ENCODE measurements at regions not wholly inside any gene's neighbourhood (a gene's known extent, or its start where the extent isn't known, plus 50 kb on each side); places are given as distances from the start of the nearest gene placed in this dataset.

DNA sequence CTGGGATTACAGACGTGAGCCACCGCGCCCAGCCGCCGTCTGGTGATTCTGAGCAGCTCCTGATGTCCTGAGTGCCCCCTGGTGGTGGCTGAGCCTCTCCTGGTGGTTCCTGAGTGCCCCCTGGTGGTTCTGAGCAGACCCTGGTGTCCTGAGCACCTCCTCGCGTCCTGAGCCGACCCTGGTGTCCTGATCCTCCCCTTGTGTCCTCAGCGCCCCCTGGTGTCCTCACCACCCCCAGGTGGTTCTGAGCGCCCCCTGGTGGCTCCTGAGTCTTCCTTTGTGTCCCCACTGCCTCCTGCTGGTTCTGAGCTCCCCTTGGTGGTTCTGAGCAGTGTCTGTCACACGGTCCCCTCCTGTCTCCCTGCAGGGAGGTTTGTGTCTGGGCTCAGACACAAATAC lies 1304.9 kb downstream of the TMEM121 start:
- Histone ChIP-seq H3K4me2 (ENCODE audit: insufficient read depth in 1 of 2, low read depth in 2 of 2, low read length in 2 of 2) (no peak overlapping the region), H4K20me1 (replicated peaks in 1 of 2; ENCODE audit: control insufficient read depth in 1 of 2, insufficient read depth in 2 of 2, low read length in 2 of 2) (no peaks in the 10 kb centered on the region), H3K4ac (replicated peaks; ENCODE audit: insufficient read length, low read depth, low read length) (no peak overlapping the region), H3K4me1 (replicated peaks in 1 of 4; ENCODE audit: control insufficient read depth in 3 of 4, insufficient read depth in 4 of 4, low read length in 3 of 4) (no peaks in the 10 kb centered on the region), H3K27ac (ENCODE audit: low read depth, low read length) (no peak overlapping the region), H3K14ac (ENCODE audit: insufficient read length) (no peak overlapping the region), H2AK5ac (ENCODE audit: low read depth, low read length) (no peak overlapping the region), H3K18ac (ENCODE audit: extremely low read depth, low read length) (no peak overlapping the region), H3K79me2 (ENCODE audit: control insufficient read depth in 1 of 2, insufficient read depth in 2 of 2, low read length in 2 of 2) (no peaks in the 10 kb centered on the region), H3K23me2 (ENCODE audit: low read depth, low read length) (no peaks in the 10 kb centered on the region), H4K91ac (replicated peaks; ENCODE audit: insufficient read length, low read length) (no peak overlapping the region), H3K36me3 (ENCODE audit: control insufficient read depth in 2 of 4, insufficient read depth in 4 of 4, low read length in 3 of 4) (peaks cover 0 to 2% (median 0%) of the 10 kb centered on the region in 4 experiments; a peak in 1 of 8 replicates), H3K9me3 (ENCODE audit: insufficient read depth in 2 of 2, low read depth in 1 of 2, low read length in 1 of 2) (peaks cover 70 to 71% of the 10 kb centered on the region in 2 experiments), H3K9ac (replicated peaks in 1 of 4; ENCODE audit: extremely low read depth in 1 of 4, low read depth in 3 of 4, low read length in 3 of 4) (no peak overlapping the region), H2AFZ (ENCODE audit: low read length) (no peak overlapping the region), H2BK20ac (ENCODE audit: low read length) (no peak overlapping the region), H4K8ac (ENCODE audit: extremely low read depth, insufficient read depth, low read length) (no peak overlapping the region), H3K23ac (ENCODE audit: insufficient read length) (no peak overlapping the region), H3K4me3 (ENCODE audit: extremely low read depth in 1 of 4, insufficient read depth in 2 of 4, low read depth in 3 of 4, low read length in 4 of 4) (peak overlapping the region in 1 of 4 experiments; percentile 21; a peak in 1 of 8 replicates), H3K79me1 (ENCODE audit: low read depth, low read length) (no peaks in the 10 kb centered on the region), H3K56ac (replicated peaks; ENCODE audit: insufficient read length, low read depth, low read length) (no peak overlapping the region), H2BK5ac (ENCODE audit: low read depth, low read length) (no peak overlapping the region), H2BK12ac (ENCODE audit: low read depth, low read length) (no peak overlapping the region), H3K27me3 (replicated peaks in 1 of 4; ENCODE audit: control insufficient read depth in 3 of 4, extremely low read depth in 1 of 4, insufficient read depth in 3 of 4, low read length in 3 of 4) (no peaks in the 10 kb centered on the region), H2BK15ac (ENCODE audit: low read length) (no peak overlapping the region), H4K5ac (ENCODE audit: insufficient read length, low read depth, low read length) (no peak overlapping the region), H2BK120ac (replicated peaks; ENCODE audit: low read depth, low read length) (no peak overlapping the region)
- POLR2A ChIA-PET (ENCODE audit: partially characterized antibody) = no interaction called here
- FAIRE-seq (no peak), DNase-seq (ENCODE audit: low read depth in 1 of 2, low spot score in 2 of 2) (peak in 1 of 2 experiments; percentile 47)
- CTCF ChIA-PET (ENCODE audit: partially characterized antibody) = interaction anchor here (0.7 to 2.3 kb wide), 15 partner anchors 9 to 559 kb away, joined by 3 to 21 read pairs (median 4); no protein-coding TSS in a partner anchor
- no peak for TF ChIP-seq HDAC2 (IDR thresholded peaks at IDR 0.05; ENCODE audit: borderline replicate concordance in 1 of 2, low read depth in 2 of 2, low read length in 2 of 2)
- TF ChIP-seq, protein P1, sequence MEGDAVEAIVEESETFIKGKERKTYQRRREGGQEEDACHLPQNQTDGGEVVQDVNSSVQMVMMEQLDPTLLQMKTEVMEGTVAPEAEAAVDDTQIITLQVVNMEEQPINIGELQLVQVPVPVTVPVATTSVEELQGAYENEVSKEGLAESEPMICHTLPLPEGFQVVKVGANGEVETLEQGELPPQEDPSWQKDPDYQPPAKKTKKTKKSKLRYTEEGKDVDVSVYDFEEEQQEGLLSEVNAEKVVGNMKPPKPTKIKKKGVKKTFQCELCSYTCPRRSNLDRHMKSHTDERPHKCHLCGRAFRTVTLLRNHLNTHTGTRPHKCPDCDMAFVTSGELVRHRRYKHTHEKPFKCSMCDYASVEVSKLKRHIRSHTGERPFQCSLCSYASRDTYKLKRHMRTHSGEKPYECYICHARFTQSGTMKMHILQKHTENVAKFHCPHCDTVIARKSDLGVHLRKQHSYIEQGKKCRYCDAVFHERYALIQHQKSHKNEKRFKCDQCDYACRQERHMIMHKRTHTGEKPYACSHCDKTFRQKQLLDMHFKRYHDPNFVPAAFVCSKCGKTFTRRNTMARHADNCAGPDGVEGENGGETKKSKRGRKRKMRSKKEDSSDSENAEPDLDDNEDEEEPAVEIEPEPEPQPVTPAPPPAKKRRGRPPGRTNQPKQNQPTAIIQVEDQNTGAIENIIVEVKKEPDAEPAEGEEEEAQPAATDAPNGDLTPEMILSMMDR (IDR thresholded peaks at IDR 0.05; ENCODE audit: control extremely low read depth in 1 of 3, insufficient read depth in 1 of 3, low read depth in 1 of 3, low read length in 3 of 3) = peak; percentile 28 to 95 (median 62)
- WGBS, 2 experiments (ENCODE audit: extremely low coverage in 1 of 2, insufficient coverage in 1 of 2, insufficient read length in 1 of 2, insufficient replicate concordance in 2 of 2, low coverage in 1 of 2, low lambda C conversion rate in 2 of 2, missing lambda C conversion rate in 1 of 2) = 76% methylated on average over 6 of the region's 11 CpGs; no CpG with 5 or more reads in 1 of the 2 experiments

All from H1 (cell line).